GM21786 (cell line): ENCODE measurements at regions not wholly inside any gene's neighbourhood (a gene's known extent, or its start where the extent isn't known, plus 50 kb on each side); places are given as distances from the start of the nearest gene placed in this dataset.

Experiments used
- ATAC-seq: cut with Tn5 transposase; IDR thresholded peaks from one replicate; pipeline ENCODE4 v1.9.1; 2021; ENCODE audit not compliant: unreplicated experiment

DNA sequence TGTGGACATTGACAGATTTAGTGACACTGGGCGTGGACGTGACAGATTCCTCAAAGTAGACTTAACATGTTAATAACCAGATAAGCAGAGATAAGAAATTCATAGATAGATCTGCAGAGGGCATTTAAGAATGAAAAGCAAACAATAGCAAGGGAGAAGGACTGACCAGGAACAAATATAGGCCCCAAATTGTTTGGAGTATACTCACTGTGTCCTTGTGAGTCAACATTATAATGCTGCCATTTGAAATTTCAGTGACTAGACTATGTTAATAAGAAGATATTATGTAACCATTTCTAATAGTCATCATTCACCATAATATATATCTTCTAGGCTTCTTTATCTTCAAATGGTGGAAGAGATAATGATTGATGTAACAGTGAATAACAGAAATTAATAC is 78.1 kb upstream of the SLC38A11 start:
- no peak for ATAC-seq

GRCh38 chr2:165032559-165032958 is 77.2 kb upstream of the SLC38A11 start:
- no peak for ATAC-seq

DNA sequence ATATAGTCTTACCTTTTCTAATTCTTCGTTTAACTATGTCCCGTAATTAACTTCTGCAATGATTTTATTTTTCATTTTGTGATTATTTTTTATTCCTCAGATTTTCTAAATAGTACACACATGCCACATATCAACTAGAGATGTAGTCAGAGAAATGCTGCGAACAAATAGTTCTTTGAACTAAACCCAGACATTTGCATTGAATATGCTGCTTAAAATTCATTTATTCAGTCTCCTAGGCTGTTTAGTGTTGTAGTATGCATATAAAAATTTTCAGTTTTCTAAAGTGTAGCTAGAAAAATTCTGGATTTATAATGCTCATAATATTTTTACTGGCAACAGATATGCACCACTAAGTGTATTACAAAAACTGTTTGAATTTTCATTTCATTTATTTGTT is 68.9 kb upstream of the SLC38A11 start:
- ATAC-seq, result no peak

DNA sequence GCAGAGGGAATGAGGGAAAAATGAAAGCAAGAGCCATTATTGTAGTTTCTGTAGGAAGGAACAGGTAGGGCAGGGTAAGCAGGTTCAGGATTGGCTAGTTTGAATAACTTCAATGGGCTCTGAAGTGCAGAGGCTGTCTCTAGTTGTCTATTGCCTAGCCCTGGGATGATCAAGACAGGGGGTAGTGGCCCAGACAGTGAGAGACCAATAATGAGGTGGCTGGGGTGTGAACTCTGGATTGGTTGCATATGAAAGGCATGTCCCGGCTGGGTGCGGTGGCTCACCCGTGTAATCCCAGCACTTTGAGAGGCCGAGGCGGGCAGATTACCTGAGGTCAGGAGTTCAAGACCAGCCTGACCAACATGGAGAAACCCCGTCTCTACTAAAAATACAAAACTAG is 67.5 kb upstream of the SLC38A11 start:
- no peak for ATAC-seq

DNA sequence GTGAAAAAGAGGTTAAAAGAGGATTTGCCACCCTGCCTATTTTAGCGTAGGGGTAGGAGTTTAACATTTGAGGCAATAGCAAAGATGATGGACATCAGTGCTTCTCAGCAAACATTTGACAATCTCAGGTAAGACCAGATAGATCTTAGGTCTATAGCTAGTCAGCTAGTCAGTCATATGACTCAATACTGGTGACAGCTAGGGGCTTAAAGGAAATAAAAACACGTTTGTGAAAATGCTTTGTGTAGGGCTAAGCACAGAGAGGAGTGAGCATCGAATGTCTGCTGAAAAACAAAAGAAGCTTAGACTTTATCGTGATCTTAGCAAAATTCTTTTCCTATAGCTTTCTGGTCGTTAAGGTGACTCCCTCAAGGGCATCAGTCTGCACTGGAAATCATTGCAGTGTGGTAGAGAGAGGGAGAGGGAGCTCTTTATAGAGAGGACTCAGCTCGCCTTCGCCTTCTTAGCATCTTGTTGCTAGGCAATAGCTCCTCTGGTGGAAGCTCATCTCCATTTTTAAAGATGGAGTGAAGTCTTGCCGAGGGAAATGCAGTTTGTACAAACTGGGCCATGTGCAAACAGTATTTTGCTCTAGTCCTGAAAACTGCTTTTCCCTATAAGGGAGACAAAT is 62.8 kb upstream of the SLC38A11 start:
- ATAC-seq, result no peak

GRCh38 chr2:165016772-165017411 is 61.6 kb upstream of the SLC38A11 start:
- ATAC-seq, result peak; percentile 59

GRCh38 chr2:165015052-165015642 is 59.8 kb upstream of the SLC38A11 start:
- peak; percentile 71 for ATAC-seq

DNA sequence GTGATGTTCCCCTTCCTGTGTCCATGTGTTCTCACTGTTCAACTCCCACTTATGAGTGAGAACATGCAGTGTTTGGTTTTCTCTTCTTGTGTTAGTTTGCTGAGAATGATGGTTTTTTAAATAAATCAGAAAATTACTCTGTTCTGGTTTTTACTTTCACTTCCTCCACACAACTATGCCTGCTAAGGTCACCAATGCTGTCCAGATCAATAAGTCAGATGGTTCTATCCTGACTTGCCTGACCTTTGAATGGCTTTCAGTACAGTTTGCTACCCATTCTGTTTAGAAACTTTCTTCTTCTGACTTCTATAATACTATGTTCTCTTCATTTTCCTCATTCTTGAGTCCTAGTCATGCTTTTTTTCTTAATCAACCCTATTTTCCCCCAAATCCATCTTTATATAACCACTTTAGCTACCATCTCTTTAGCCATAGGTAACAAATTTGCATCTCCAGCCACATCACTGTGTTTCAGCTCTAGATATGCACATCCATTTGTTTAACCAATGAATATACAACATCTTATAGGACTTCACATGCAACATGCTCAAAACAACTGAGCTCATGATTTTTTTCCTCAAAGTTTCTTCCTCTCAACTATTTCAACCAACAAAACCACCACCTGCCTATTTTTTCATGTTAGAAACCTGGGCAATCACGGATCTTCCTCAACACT is 58.8 kb upstream of the SLC38A11 start:
- ATAC-seq, result no peak

DNA sequence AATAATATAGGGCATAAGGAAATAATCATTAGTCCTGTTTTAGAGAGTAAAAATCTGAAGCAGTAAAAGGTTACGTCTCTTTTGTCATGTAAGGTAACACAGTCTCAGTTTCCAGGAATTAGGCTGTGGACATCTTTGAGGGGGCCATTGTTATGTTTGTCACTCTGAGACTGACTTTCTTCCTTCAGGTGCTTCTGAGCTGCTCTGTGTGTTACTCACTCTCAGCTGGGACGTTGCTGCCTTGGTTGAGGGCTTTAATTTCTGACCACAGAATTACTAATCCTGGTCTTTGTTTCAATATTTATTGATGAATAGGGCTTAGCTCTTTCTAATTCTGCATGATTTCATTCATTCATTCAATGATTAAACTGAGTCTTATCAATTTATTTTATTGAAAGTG is 55.9 kb upstream of the SLC38A11 start:
- ATAC-seq, result no peak

DNA sequence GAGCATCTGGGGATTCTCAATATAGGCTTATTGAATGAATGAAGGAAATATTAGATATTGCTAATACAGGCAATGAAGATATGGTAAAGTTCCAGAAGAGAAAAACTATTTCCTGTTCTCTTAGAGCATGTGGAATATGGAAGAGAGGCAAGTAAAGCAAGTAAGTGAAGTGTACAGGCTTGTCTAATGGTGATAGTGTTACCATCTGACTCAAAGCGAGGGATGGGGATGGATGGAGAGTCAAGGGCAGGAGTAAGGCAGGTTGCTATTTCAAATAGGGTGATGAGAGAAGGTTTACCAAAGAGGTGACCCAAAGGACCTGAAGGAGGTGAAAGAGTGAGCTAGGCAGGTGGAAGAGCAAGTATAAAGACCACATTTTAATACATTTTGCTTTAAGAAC is 55.2 kb upstream of the SLC38A11 start:
- no peak for ATAC-seq

- no peak for ATAC-seq
Observed at GRCh38 chr2:165009466-165009865, 54.1 kb upstream of the SLC38A11 start.

- no peak for ATAC-seq
Observed at GRCh38 chr2:165008730-165009315, 53.5 kb upstream of the SLC38A11 start.

- no peak for ATAC-seq
Observed at GRCh38 chr2:165007161-165007744, 51.9 kb upstream of the SLC38A11 start.
